ES-I3 (cell line): ENCODE measurements at regions not wholly inside any gene's neighbourhood (a gene's known extent, or its start where the extent isn't known, plus 50 kb on each side); places are given as distances from the start of the nearest gene placed in this dataset.
"Not testable (repeated sequence)": the region's sequence is repeated elsewhere in the genome, so short reads cannot be mapped to it uniquely, and the experiment has no call there.

Experiments used
- H3K36me3 ChIP-seq: 2 replicates; pipeline ENCODE4 v1.6.1; 2013; ENCODE audit warnings: mild to moderate bottlenecking, low read length, control low read depth, moderate library complexity; ENCODE audit not compliant: insufficient read depth
- H3K4me1 ChIP-seq: 2 replicates; pipeline ENCODE4 v1.6.1; 2013; ENCODE audit warnings: mild to moderate bottlenecking, control low read depth, low read length; ENCODE audit not compliant: insufficient read depth
- H3K9ac ChIP-seq: 2 replicates; pipeline ENCODE4 v1.6.1; 2013; ENCODE audit warnings: low read depth, mild to moderate bottlenecking, low read length, moderate library complexity
- H3K9me3 ChIP-seq: 2 replicates; pipeline ENCODE4 v1.6.1; 2013; ENCODE audit warnings: mild to moderate bottlenecking, low read length, moderate library complexity; ENCODE audit not compliant: control insufficient read depth, insufficient read depth

DNA sequence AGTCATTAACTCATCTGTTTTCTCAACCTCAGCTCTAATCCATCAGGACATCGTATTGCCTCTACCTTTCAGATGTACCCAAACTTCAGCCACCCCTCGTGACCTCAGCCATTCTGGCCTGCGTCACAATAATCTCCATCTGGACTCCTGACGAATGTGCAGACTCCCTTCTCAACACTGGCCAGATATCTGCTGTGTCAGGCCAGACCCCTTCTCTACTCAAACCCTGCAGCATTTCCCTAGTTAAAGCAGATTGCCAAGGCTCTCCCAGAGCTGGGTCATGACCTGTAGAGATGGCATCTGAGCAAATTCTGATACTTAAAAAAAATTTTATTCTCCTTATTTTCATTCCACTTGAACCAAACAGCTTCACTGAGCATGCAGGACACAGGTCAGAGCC, 69.5 kb upstream of the TMEM18 start:
- Histone ChIP-seq H3K36me3 (no peaks in the 10 kb centered on the region), H3K9me3 (no peaks in the 10 kb centered on the region), H3K4me1 (0 out of 2 replicates have a peak, but pooled peaks cover 5% of the 10 kb centered on the region), H3K9ac (no peak overlapping the region)

- Histone ChIP-seq H3K9me3 (no peaks in the 10 kb centered on the region), H3K9ac (no peak overlapping the region), H3K36me3 (no peaks in the 10 kb centered on the region), H3K4me1 (peaks cover 8% of the 10 kb centered on the region; the same call in 1 of the 2 replicates)
Observed at GRCh38 chr2:744088-744487, 66.9 kb upstream of the TMEM18 start.

- peaks cover 8% of the 10 kb centered on the region; the same call in 1 of the 2 replicates for H3K4me1 ChIP-seq
- no peaks in the 10 kb centered on the region for H3K36me3 ChIP-seq
- H3K9ac ChIP-seq: peak overlapping the region; percentile 11; the same call in 1 of the 2 replicates
- H3K9me3 ChIP-seq: no peaks in the 10 kb centered on the region
Observed at GRCh38 chr2:742221-742620, 65.0 kb upstream of the TMEM18 start.

GRCh38 chr2:741195-741496, 63.9 kb upstream of the TMEM18 start:
- peak overlapping the region; percentile 96 for H3K9ac ChIP-seq
- H3K9me3 ChIP-seq: no peaks in the 10 kb centered on the region

DNA sequence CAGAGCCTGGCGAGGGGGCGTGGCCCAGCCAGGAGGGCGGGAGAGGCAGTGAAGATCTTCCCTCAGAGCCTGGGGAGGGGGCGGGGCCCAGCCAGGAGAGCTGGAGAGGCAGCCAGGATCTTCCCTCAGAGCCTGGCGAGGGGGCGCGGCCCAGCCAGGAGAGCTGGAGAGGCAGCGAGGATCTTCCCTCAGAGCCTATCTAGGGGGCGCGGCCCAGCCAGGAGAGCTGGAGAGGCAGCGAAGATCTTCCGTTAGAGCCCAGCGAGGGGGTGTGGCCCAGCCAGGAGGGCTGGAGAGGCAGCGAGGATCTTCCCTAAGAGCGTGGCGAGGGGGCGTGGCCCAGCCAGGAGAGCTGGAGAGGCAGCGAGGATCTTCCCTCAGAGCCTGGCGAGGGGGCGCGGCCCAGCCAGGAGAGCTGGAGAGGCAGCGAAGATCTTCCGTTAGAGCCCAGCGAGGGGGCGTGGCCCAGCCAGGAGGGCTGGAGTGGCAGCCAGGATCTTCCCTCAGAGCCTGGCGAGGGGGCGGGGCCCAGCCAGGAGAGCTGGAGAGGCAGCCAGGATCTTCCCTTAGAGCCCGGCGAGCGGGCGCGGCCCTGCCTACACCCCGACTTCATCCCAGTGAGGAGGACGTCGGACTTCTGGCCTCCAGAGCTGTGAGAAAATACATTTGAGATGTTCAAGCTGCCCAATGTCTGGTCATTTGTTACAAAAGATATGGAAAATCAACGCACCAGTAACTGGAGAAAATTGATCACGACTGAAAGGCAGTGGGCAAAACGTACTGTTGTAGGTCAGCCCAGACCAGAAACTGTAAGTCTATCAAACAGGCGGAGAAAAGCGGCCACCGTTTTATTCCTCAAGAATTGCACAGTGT, 63.4 kb upstream of the TMEM18 start:
- Histone ChIP-seq H3K4me1 (peaks cover 12% of the 10 kb centered on the region; the same call in 1 of the 2 replicates), H3K9ac (peak overlapping the region; percentile 96)
- H3K36me3 ChIP-seq, H3K9me3 ChIP-seq: not testable (repeated sequence)

More at GRCh38 chr2:741195-741496, 63.9 kb upstream of the TMEM18 start:
- H3K36me3 ChIP-seq: no peaks in the 10 kb centered on the region
- peaks cover 8% of the 10 kb centered on the region; the same call in 1 of the 2 replicates for H3K4me1 ChIP-seq

DNA sequence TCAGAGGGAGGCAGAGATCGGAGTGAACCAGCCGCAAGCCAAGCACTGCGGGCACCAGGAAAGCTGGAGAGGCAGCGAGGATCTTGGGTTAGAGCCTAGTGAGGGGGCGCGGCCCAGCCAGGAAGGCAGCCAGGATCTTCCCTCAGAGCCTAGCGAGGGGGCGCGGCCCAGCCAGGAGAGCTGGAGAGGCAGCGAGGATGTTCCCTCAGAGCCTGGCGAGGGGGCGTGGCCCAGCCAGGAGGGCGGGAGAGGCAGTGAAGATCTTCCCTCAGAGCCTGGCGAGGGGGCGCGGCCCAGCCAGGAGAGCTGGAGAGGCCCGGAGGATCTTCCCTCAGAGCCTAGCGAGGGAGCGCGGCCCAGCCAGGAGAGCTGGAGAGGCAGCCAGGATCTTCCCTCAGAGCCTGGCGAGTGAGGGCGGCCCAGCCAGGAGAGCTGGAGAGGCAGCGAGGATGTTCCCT, 62.7 kb upstream of the TMEM18 start:
- peak overlapping the region; percentile 96 for H3K9ac ChIP-seq
- not testable (repeated sequence) for H3K9me3 ChIP-seq, H3K36me3 ChIP-seq
- H3K4me1 ChIP-seq: peaks cover 15% of the 10 kb centered on the region; the same call in 1 of the 2 replicates

- no peaks in the 10 kb centered on the region for H3K36me3 ChIP-seq
- H3K4me1 ChIP-seq: peaks cover 12% of the 10 kb centered on the region; the same call in 1 of the 2 replicates
- H3K9me3 ChIP-seq: no peaks in the 10 kb centered on the region
- H3K9ac ChIP-seq: no peak overlapping the region
Observed at GRCh38 chr2:736939-737338, 59.7 kb upstream of the TMEM18 start.

- no peaks in the 10 kb centered on the region for H3K36me3 ChIP-seq
- H3K4me1 ChIP-seq: 0 out of 2 replicates have a peak, but pooled peaks cover 6% of the 10 kb centered on the region
- H3K9ac ChIP-seq: no peak overlapping the region
- no peaks in the 10 kb centered on the region for H3K9me3 ChIP-seq
Observed at GRCh38 chr2:735670-736218, 58.5 kb upstream of the TMEM18 start.

DNA sequence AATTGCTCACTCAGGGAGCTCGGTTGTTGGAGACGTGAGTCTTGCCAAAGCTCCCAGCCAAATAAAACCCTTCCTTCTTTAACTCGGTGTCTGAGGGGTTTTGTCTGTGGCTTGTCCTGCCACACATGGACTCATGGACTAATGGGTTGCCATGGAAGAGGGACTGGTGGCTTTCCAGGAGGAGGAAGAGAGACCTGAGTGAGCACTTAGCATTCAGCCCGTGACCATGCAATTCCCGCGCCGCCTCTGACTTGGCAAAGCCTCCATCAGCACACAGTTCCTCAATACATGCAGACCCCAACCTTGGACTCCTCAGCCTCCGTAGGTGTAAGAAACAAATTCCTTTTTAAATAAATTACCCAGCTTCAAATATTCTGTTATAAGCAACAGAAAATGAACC, 57.3 kb upstream of the TMEM18 start:
- Histone ChIP-seq H3K36me3 (no peaks in the 10 kb centered on the region), H3K9me3 (no peaks in the 10 kb centered on the region), H3K9ac (no peak overlapping the region), H3K4me1 (peaks cover 6% of the 10 kb centered on the region; the same call in 1 of the 2 replicates)

DNA sequence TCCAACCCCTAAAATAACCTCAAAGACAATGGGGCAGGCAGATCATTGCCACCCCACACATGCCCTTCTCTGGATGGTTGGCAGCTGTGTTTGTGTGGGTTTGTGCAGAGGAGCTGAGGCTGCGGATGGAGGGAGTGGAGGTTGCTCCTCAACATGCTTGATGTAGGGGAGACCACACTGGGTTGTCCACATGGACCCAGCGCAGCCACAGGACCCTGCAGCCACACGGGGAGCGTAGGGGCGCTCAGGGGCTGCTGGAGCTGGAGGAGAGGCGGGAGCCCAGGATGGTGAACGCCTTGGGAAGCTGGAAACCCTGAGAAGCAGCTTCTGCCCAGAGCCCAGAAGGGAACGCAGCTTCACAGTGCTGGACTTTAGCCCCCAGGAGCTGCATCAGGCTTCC, 56.3 kb upstream of the TMEM18 start:
- peaks cover 12% of the 10 kb centered on the region for H3K4me1 ChIP-seq
- H3K9me3 ChIP-seq: no peaks in the 10 kb centered on the region
- no peak overlapping the region for H3K9ac ChIP-seq
- H3K36me3 ChIP-seq: no peaks in the 10 kb centered on the region

DNA sequence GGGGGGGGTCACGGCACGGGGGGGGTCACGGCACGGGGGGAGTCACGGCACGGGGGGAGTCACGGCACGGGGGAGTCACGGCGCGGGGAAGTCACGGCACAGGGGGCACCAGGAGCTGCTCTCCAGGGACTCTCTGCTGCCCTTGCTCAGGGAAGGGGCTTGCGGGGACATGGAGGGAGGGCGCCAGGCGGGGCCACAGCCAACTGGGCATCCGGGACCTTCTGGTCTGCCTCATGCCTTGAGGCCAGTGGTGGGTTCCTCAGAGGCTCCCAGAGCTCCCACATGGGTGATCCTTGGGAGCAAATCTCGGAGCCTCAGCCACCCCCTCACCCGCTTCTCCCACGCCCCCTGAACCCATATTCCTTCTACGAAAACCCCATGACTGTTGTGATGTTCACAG, 55.8 kb upstream of the TMEM18 start:
- H3K4me1 ChIP-seq: peaks cover 17% of the 10 kb centered on the region
- no peak overlapping the region for H3K9ac ChIP-seq
- no peaks in the 10 kb centered on the region for H3K9me3 ChIP-seq
- no peaks in the 10 kb centered on the region for H3K36me3 ChIP-seq

- no peaks in the 10 kb centered on the region for H3K9me3 ChIP-seq
- no peaks in the 10 kb centered on the region for H3K36me3 ChIP-seq
- H3K9ac ChIP-seq: no peak overlapping the region
- peaks cover 18% of the 10 kb centered on the region for H3K4me1 ChIP-seq
Observed at GRCh38 chr2:731711-732110, 54.5 kb upstream of the TMEM18 start.

- Histone ChIP-seq H3K9me3 (no peaks in the 10 kb centered on the region), H3K9ac (peak overlapping the region; percentile 14; the same call in 1 of the 2 replicates), H3K4me1 (peaks cover 13% of the 10 kb centered on the region), H3K36me3 (no peaks in the 10 kb centered on the region)
Observed at GRCh38 chr2:729376-729861, 52.2 kb upstream of the TMEM18 start.

DNA sequence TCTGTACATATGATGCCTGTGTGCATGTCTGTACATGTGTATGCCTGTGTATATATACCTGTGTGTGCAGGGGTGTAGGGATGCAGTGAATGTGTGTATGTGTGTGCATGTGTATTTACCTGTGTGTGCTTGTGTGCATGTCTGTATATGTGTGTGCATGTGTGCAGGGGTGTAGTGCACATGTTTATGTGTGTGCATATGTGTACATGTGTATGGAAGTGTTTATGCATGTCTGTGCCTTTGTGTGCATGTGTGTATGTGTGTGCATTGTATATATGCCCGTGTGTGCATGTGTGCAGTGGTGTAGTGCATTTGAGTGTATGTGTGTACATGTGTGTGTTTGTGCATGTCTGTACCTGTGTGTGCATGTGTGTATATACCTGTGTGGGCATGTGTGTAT, 51.0 kb upstream of the TMEM18 start:
- Histone ChIP-seq H3K36me3 (no peaks in the 10 kb centered on the region), H3K9me3 (no peaks in the 10 kb centered on the region), H3K4me1 (peaks cover 23% of the 10 kb centered on the region), H3K9ac (no peak overlapping the region)

DNA sequence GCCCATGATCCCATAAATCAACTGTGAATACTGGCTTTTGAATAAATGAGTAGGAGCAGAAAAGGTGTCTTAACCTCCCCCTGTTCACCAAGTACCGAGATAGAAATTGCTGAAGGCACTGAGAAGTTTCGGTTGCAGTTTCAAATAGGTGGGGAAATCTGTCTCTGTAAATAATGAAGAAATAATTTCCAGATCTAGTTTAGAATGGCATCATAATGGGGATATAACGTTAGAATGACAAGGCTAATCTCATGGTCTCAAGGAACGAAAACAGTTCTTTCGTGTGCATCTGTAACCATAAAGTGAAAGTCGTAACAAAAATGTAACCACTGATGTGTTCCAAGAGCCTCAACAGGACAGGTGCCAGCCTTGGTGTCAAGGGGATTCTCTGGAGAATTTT, 49.9 kb upstream of the TMEM18 start:
- Histone ChIP-seq H3K4me1 (peaks cover 23% of the 10 kb centered on the region), H3K9me3 (no peaks in the 10 kb centered on the region), H3K36me3 (no peaks in the 10 kb centered on the region), H3K9ac (no peak overlapping the region)
